ENCODE measurements at regions not wholly inside any gene's neighbourhood (a gene's known extent, or its start where the extent isn't known, plus 50 kb on each side); places are given as distances from the start of the nearest gene placed in this dataset.

- Histone ChIP-seq H3K9me3 (no peaks in the 10 kb centered on the region), H3K4me3 (replicated peaks in 1 of 3) (no peak overlapping the region), H3K27me3 (no peaks in the 10 kb centered on the region), H3K4me1 (no peaks in the 10 kb centered on the region), H3K36me3 (no peaks in the 10 kb centered on the region), H3K27ac (no peak overlapping the region)
- DNase-seq = no peak
- WGBS, 2 donors = 77 to 87% methylated on average over 6 of the region's 6 CpGs
- TF ChIP-seq POLR2A (IDR thresholded peaks at IDR 0.05) = no peak
- TF ChIP-seq CTCF (IDR thresholded peaks at IDR 0.05) = no peak
- intact Hi-C loops (cut with DNase I) = no loop called here
Measured at GRCh38 chr10:9621216-9621615, 1396.5 kb upstream of the CELF2 start.

GRCh38 chr10:9625304-9625703, 1392.4 kb upstream of the CELF2 start:
- no peak for TF ChIP-seq CTCF (IDR thresholded peaks at IDR 0.05)
- no peak for TF ChIP-seq POLR2A (IDR thresholded peaks at IDR 0.05)
- DNase-seq = no peak
- intact Hi-C loops (cut with DNase I) = no loop called here
- Histone ChIP-seq H3K4me3 (replicated peaks in 1 of 3) (no peak overlapping the region), H3K36me3 (no peaks in the 10 kb centered on the region), H3K27ac (no peak overlapping the region), H3K9me3 (no peaks in the 10 kb centered on the region), H3K27me3 (no peaks in the 10 kb centered on the region), H3K4me1 (no peaks in the 10 kb centered on the region)

- WGBS, 2 donors = 38 to 57% methylated on average over 3 of the region's 3 CpGs
- DNase-seq = no peak
- Histone ChIP-seq H3K36me3 (no peaks in the 10 kb centered on the region), H3K4me3 (replicated peaks in 1 of 3) (no peak overlapping the region), H3K9me3 (no peaks in the 10 kb centered on the region), H3K4me1 (no peaks in the 10 kb centered on the region), H3K27ac (no peak overlapping the region), H3K27me3 (no peaks in the 10 kb centered on the region)
- no peak for TF ChIP-seq POLR2A (IDR thresholded peaks at IDR 0.05)
- TF ChIP-seq CTCF (IDR thresholded peaks at IDR 0.05) = no peak
- intact Hi-C loops (cut with DNase I) = no loop called here
Measured at GRCh38 chr10:9634466-9634865, 1383.2 kb upstream of the CELF2 start.

DNA sequence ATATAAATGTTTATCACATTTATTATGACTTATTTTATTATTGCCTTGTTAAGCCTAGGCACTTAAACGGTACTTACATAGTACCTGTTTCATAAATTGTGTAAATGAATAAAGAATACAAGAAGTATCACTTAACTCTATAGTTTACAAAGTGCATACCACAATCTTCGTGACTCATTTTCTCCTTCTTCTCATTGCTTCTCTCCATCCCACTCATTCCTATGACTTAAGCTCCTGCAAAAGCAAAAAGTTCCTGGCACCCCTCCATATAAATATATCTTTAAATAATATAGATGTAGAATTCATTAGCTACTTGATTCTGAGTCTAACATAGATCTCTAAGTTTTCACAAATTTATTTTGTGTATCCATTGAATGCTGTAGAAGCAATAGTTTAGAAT, 1382.0 kb upstream of the CELF2 start:
- Histone ChIP-seq H3K4me1 (no peaks in the 10 kb centered on the region), H3K4me3 (replicated peaks in 1 of 3) (no peak overlapping the region), H3K27ac (no peak overlapping the region), H3K36me3 (no peaks in the 10 kb centered on the region), H3K9me3 (no peaks in the 10 kb centered on the region), H3K27me3 (no peaks in the 10 kb centered on the region)
- TF ChIP-seq CTCF (IDR thresholded peaks at IDR 0.05) = no peak
- TF ChIP-seq POLR2A (IDR thresholded peaks at IDR 0.05) = no peak
- DNase-seq = no peak
- WGBS, 2 donors = 84% methylated on average over 2 of the region's 2 CpGs
- intact Hi-C loops (cut with DNase I) = no loop called here

DNA sequence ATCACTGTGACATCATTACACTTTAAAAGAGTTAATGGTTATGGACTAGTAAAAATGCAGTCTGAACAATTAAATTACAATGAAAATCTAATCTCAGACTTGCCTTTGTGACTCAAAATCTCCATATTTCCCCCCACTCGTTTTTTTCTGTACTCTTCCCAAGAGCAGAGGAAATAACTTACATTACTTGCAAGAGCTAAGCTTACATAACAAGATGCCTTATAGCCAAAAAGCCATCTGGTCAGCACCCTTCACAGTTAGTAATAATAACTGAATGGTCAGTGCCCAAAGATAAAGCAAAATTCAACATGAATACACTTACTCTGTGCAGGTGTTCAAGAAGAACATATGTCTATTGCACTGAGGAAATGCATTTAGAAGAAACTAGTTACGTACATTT, 1381.5 kb upstream of the CELF2 start:
- H3K4me1 ChIP-seq = no peaks in the 10 kb centered on the region
- intact Hi-C loops (cut with DNase I) = no loop called here
- WGBS, 2 donors = 68 to 81% methylated on average over 2 of the region's 2 CpGs
- DNase-seq = no peak
- H3K27ac ChIP-seq = no peak overlapping the region
- TF ChIP-seq POLR2A (IDR thresholded peaks at IDR 0.05) = no peak
- no peak for TF ChIP-seq CTCF (IDR thresholded peaks at IDR 0.05)
- no peaks in the 10 kb centered on the region for H3K9me3 ChIP-seq
- no peaks in the 10 kb centered on the region for H3K36me3 ChIP-seq
- H3K4me3 ChIP-seq (replicated peaks in 1 of 3) = no peak overlapping the region
- no peaks in the 10 kb centered on the region for H3K27me3 ChIP-seq

Measured in thyroid gland (tissue), 4 donors.